Jurkat, Clone E6-1 (cell line): ENCODE measurements at regions not wholly inside any gene's neighbourhood (a gene's known extent, or its start where the extent isn't known, plus 50 kb on each side); places are given as distances from the start of the nearest gene placed in this dataset.
"Not testable (repeated sequence)": the region's sequence is repeated elsewhere in the genome, so short reads cannot be mapped to it uniquely, and the experiment has no call there.

Source experiments
- DNase-seq: peaks from one replicate; pipeline ENCODE4 v3.0.0-alpha.2; 2011; ENCODE audit warnings: low read depth, low spot score
- H3K4me3 ChIP-seq: 2 replicates; pipeline ENCODE4 v1.5.1; 2011; ENCODE audit warnings: mild to moderate bottlenecking, low read length, control low read depth, moderate library complexity

DNA sequence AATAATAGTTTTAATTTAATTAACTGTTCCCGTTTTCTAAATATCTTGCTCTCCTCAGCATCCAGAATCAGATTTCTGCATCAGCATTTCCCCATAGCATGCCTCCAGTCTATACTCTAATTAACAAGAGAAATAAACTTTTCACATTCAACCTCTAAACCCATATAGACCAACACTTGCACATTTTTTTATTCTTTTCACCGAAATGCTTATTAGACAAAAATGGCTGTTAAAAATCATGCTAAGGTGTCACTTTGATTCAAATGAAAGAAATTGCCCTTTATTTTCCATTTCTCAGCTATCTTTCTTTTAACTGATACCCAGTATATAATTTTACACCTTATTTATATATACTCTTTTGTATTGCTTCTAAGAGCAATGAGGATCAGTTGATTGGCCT is 1107.1 kb upstream of the EPHA6 start:
- no peak for DNase-seq
- no peak overlapping the region for H3K4me3 ChIP-seq

- DNase-seq: no peak
- H3K4me3 ChIP-seq: no peak overlapping the region
Measured at GRCh38 chr3:95710684-95711083, 1103.7 kb upstream of the EPHA6 start.

DNA sequence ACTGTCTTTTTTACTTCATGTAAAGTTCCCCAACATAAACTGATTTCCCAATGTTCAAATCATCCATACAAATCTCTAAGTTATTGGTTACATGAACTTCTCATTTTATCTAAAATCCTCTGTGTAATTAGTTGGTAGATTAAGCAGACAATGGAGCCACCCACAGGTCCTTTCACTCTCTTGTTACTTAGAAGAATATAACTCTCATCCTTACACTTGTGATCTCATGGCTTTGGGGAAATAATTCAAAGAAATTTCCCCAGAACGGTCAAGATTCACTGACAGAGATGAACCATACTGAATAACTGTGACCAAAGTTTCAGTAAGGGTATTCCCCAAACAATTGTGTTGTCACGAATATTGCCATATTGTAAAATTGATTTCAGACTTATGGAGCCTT is 1102.6 kb upstream of the EPHA6 start:
- no peak for DNase-seq
- no peak overlapping the region for H3K4me3 ChIP-seq

DNA sequence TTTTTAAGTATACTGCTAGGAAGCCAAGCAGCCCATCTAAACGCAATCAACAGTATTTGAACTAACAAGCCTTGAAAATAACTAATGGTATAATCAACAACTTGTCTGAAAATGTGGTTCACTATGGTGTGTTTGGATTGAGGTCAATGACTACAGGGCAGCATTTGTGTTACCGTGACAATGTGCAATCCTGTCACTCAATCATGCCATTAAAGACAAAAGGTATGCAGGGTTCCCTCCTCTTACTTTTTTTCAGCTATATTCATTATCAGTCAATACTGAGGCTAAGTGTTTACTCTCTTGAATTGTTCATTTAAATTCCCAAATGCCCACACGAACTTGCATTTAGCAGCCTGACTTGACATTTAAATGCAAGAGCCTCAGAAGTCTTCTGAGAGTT is 1099.3 kb upstream of the EPHA6 start:
- DNase-seq: no peak
- no peak overlapping the region for H3K4me3 ChIP-seq

- DNase-seq: no peak
- no peak overlapping the region for H3K4me3 ChIP-seq
Measured at GRCh38 chr3:95717048-95717447, 1097.3 kb upstream of the EPHA6 start.

GRCh38 chr3:95718168-95718567 is 1096.2 kb upstream of the EPHA6 start:
- DNase-seq: no peak
- H3K4me3 ChIP-seq: no peak overlapping the region

- no peak for DNase-seq
- H3K4me3 ChIP-seq: no peak overlapping the region
Measured at GRCh38 chr3:95719481-95719880, 1094.9 kb upstream of the EPHA6 start.

- H3K4me3 ChIP-seq: no peak overlapping the region
- no peak for DNase-seq
Measured at GRCh38 chr3:95721938-95722337, 1092.5 kb upstream of the EPHA6 start.

DNA sequence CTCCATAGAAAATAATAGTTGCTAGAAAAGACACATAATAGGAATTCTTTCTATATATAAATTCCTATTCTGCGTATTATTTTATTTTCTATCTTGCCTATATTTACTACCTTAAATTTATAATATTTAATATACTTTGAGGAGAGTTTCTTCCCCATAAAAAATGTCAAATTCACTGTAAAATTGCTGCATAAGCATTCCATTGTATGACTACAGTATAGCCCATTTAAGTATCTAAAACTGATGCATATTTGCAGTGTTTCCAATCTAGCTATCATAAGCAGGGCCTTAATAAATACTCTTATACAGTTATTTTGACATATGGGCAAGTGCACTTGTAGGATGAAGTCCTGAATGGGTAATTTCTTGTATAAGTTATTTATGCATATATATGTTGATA is 1088.6 kb upstream of the EPHA6 start:
- DNase-seq: no peak
- no peak overlapping the region for H3K4me3 ChIP-seq

DNA sequence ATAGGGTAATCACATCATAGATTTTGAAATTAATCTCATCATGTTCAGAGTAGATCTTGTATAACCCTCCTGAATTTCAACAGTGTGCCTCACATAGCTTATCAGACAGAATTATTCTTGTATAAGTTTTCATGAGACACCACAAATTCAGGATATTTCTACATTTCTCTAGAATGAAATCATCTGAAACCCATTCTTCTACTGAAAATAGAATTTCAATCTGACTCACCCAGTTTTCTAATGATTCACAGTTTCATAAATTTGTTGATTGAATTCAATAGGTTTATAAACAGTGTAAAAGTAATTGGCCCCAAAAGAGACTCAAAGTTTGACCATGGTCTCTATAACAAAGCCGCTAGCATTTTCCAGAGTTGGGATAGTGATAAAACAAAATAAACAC is 1082.6 kb upstream of the EPHA6 start:
- DNase-seq: no peak

GRCh38 chr3:95733336-95733735 is 1081.1 kb upstream of the EPHA6 start:
- H3K4me3 ChIP-seq: no peak overlapping the region
- no peak for DNase-seq

More for the DNA sequence above, 1082.6 kb upstream of the EPHA6 start:
- no peak overlapping the region for H3K4me3 ChIP-seq

GRCh38 chr3:95738045-95738444 is 1076.3 kb upstream of the EPHA6 start:
- DNase-seq: no peak
- no peak overlapping the region for H3K4me3 ChIP-seq

GRCh38 chr3:95744896-95745295 is 1069.5 kb upstream of the EPHA6 start:
- not testable (repeated sequence) for DNase-seq, H3K4me3 ChIP-seq

DNA sequence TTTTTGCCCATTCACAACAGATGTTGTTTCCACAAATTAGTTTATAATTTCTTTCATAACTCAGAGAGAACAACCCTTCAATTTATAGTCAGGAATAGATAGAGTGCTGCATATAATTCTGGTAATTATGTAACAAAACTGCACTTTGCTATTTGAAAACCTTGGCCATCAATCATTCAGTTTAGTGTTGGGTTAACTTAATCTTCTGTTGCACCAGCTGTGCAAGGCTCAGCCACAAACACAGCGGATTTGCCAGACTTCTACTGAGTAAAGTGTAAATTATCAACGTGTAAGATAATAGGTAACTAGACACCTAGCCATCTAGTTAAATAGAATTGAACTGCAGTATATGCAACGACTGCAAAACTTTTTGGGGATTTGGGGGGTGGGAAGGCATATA is 1064.3 kb upstream of the EPHA6 start:
- no peak overlapping the region for H3K4me3 ChIP-seq
- DNase-seq: no peak

DNA sequence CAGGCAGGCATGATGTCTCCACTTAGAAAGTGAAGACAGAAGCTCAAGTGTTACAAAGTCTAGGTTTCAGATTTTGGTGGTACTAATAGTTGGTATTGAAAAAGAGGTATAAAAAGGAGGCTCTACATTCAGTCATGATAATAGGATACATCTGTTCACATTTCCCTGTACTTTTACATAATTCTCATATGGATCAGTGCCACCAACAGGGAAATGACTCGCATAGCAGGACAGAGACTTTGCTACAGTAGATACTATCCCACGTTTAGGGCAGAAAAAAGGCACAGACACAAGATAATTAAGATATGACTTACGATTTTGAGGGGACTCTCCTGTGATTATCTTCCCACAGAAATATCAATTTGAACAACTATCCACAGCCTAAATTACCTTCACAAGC is 1062.9 kb upstream of the EPHA6 start:
- H3K4me3 ChIP-seq: no peak overlapping the region
- DNase-seq: no peak

DNA sequence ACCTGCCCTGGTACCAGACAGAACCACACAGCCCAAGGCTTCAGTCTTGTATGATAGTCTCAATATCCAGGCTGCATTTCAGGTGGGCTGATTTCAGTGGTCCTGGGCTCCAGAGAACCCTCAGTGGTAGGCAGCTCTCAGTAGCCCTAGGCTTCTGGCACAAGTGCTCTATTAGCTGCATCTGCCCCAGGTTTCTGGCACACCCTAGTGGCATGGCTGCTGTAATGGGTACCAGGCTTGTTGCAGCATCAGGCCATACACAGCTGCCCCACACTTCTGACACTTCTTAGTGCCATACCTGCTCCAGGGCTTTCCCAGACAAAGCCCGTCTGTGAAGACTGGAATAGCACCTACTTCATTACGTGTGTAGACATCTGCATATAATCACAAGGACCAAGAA is 1062.2 kb upstream of the EPHA6 start:
- no peak overlapping the region for H3K4me3 ChIP-seq
- DNase-seq: no peak

GRCh38 chr3:95758707-95759106 is 1055.7 kb upstream of the EPHA6 start:
- H3K4me3 ChIP-seq: no peak overlapping the region
- DNase-seq: no peak

DNA sequence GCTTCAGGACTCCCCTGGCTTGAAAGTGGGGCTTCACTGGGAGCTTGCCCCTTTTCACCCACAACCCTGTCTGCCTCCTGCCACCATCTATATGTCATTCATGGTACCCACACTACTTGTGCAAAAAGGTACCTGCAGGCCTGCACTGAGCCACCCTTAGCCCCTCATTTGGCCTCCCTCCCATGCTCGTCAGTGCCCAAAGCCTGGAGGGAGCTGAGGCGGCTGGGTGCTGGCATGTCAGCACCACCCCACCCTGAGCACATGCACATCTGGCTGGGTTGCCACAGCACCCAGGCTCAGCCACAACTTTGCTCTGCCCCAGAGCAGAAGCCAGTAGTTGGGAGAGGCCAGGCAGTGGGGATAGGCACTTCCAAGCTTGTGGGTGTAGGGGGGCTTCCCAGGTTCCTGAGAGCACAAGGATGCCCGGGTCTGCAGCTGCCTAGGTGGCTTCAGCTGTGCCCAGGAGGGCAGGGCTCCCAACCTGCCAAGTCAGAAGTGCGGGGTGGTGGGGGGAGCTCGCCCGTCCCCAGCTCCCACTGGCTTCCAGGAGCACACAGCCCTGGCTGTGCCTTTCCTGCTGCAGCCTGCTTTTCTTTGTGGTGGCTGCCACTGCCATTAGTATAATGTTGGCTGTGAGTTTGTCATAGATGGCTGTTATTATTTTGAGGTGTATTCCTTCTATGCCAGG is 1054.6 kb upstream of the EPHA6 start:
- DNase-seq: no peak

GRCh38 chr3:95775486-95776094 is 1038.8 kb upstream of the EPHA6 start:
- no peak for DNase-seq
- no peak overlapping the region for H3K4me3 ChIP-seq

More for the DNA sequence above, 1054.6 kb upstream of the EPHA6 start:
- no peak overlapping the region for H3K4me3 ChIP-seq

- no peak overlapping the region for H3K4me3 ChIP-seq
- no peak for DNase-seq
Measured at GRCh38 chr3:95781598-95781997, 1032.8 kb upstream of the EPHA6 start.

- no peak overlapping the region for H3K4me3 ChIP-seq
- no peak for DNase-seq
Measured at GRCh38 chr3:95789111-95789510, 1025.3 kb upstream of the EPHA6 start.
